Body of pancreas (tissue), 4 donors: ENCODE measurements at regions not wholly inside any gene's neighbourhood (a gene's known extent, or its start where the extent isn't known, plus 50 kb on each side); places are given as distances from the start of the nearest gene placed in this dataset.

ENCODE experiments used
- ATAC-seq: fragments of 150-250 bp; one replicate; pipeline ENCODE4 v1.9.1; 2016
- DNase-seq, 4 donors: peaks; one replicate each; pipeline ENCODE4 v3.0.0-alpha.2; 2019
- H3K27ac ChIP-seq, 4 donors: fragments of 200-600 bp; sonication (generic); 1 replicate in 3 of 4; 2 replicates in 1 of 4; pipeline versions ENCODE4 v1.5.1 to v1.6.1; 2016 to 2019; ENCODE audit warnings: mild to moderate bottlenecking in 1 of 4, mixed read lengths in 1 of 4, moderate library complexity in 1 of 4
- H3K27me3 ChIP-seq, 2 donors: fragments of 200-600 bp; sonication (generic); one replicate each; pipeline ENCODE4 v1.6.0; 2016; ENCODE audit warnings: mild to moderate bottlenecking in 1 of 2
- H3K36me3 ChIP-seq, 2 donors: fragments of 200-600 bp; sonication (generic); replicated peaks in 1 of 2; 2 replicates each; pipeline ENCODE4 v1.5.1; 2016; ENCODE audit warnings: low read depth in 2 of 2; ENCODE audit not compliant: insufficient read depth in 1 of 2
- H3K4me1 ChIP-seq: fragments of 200-600 bp; sonication (generic); one replicate; pipeline ENCODE4 v1.6.0; 2016
- H3K4me3 ChIP-seq, 2 donors: fragments of 200-600 bp; sonication (generic); 1 replicate in 1 of 2; 2 replicates in 1 of 2; pipeline ENCODE4 v1.5.1; 2016 to 2019
- H3K9me3 ChIP-seq, 3 donors: fragments of 200-600 bp; sonication (generic); 1 replicate in 2 of 3; 2 replicates in 1 of 3; pipeline ENCODE4 v1.5.1; 2016
- CTCF ChIP-seq, 7 experiments: fragments of 450-650 bp in 4 of 7; fragments of 200-600 bp in 3 of 7; sonication (generic) in 3 of 7; IDR thresholded peaks; one replicate each; pipeline ENCODE4 v1.5.1; 2016 to 2019; ENCODE audit warnings: antibody characterized with exemption in 7 of 7
- POLR2A ChIP-seq, 3 donors: fragments of 450-650 bp; IDR thresholded peaks; one replicate each; pipeline ENCODE4 v1.6.1; 2016; ENCODE audit warnings: antibody characterized with exemption in 3 of 3, mild to moderate bottlenecking in 2 of 3
- WGBS, 2 donors: methylation state at CpG; one replicate each; pipeline ENCODE4 v1.1.5; 2017; 5-methylcytosine and 5-hydroxymethylcytosine counted together
- intact Hi-C: fragments of 100-400 bp; cut with DNase I; formaldehyde crosslinking; loops from one replicate; pipeline ENCODE4 v1.15.1; 2023

- H3K4me1 ChIP-seq = no peaks in the 10 kb centered on the region
- no peaks in the 10 kb centered on the region for H3K36me3 ChIP-seq
- no peak for ATAC-seq
- intact Hi-C loops = no loop called here
- no peak overlapping the region for H3K4me3 ChIP-seq
- DNase-seq = no peak
- H3K27me3 ChIP-seq = no peaks in the 10 kb centered on the region
- no peaks in the 10 kb centered on the region for H3K9me3 ChIP-seq
- H3K27ac ChIP-seq = no peak overlapping the region
- TF ChIP-seq CTCF (IDR thresholded peaks at IDR 0.05) (no peak), POLR2A (IDR thresholded peaks at IDR 0.05) (no peak)
These were observed 781.7 kb upstream of the GHITM start for GRCh38 chr10:83357627-83358026.

GRCh38 chr10:83367036-83367435 is 772.3 kb upstream of the GHITM start:
- Histone ChIP-seq H3K4me1 (no peaks in the 10 kb centered on the region), H3K36me3 (no peaks in the 10 kb centered on the region), H3K9me3 (no peaks in the 10 kb centered on the region), H3K27ac (no peak overlapping the region), H3K27me3 (no peaks in the 10 kb centered on the region), H3K4me3 (no peak overlapping the region)
- DNase-seq (no peak), ATAC-seq (no peak)
- TF ChIP-seq POLR2A (IDR thresholded peaks at IDR 0.05) (no peak), CTCF (IDR thresholded peaks at IDR 0.05) (no peak)
- intact Hi-C loops = no loop called here
- WGBS, 2 donors = 57 to 61% methylated on average over 6 of the region's 6 CpGs

GRCh38 chr10:83371696-83372490 is 767.4 kb upstream of the GHITM start:
- 62 to 74% methylated on average over 4 of the region's 4 CpGs for WGBS, 2 donors
- H3K4me1 ChIP-seq = no peaks in the 10 kb centered on the region
- intact Hi-C loops = no loop called here
- H3K27ac ChIP-seq = no peak overlapping the region
- no peak overlapping the region for H3K4me3 ChIP-seq
- no peaks in the 10 kb centered on the region for H3K27me3 ChIP-seq
- TF ChIP-seq CTCF (IDR thresholded peaks at IDR 0.05) = no peak
- TF ChIP-seq POLR2A (IDR thresholded peaks at IDR 0.05) = no peak
- H3K36me3 ChIP-seq = no peaks in the 10 kb centered on the region
- DNase-seq (no peak), ATAC-seq (no peak)
- H3K9me3 ChIP-seq = no peaks in the 10 kb centered on the region

GRCh38 chr10:83372646-83373045 is 766.7 kb upstream of the GHITM start:
- H3K36me3 ChIP-seq = no peaks in the 10 kb centered on the region
- TF ChIP-seq POLR2A (IDR thresholded peaks at IDR 0.05) = no peak
- no peak for TF ChIP-seq CTCF (IDR thresholded peaks at IDR 0.05)
- H3K27ac ChIP-seq = no peak overlapping the region
- WGBS, 2 donors = 54 to 56% methylated on average over 2 of the region's 2 CpGs
- no peak for DNase-seq
- no peaks in the 10 kb centered on the region for H3K4me1 ChIP-seq
- no peak for ATAC-seq
- no peak overlapping the region for H3K4me3 ChIP-seq
- H3K9me3 ChIP-seq = no peaks in the 10 kb centered on the region
- intact Hi-C loops = no loop called here
- no peaks in the 10 kb centered on the region for H3K27me3 ChIP-seq

GRCh38 chr10:83373671-83374070 is 765.6 kb upstream of the GHITM start:
- H3K27ac ChIP-seq = no peak overlapping the region
- no peaks in the 10 kb centered on the region for H3K27me3 ChIP-seq
- TF ChIP-seq CTCF (IDR thresholded peaks at IDR 0.05) (peak in 2 of 7 experiments; percentile 15 to 24), POLR2A (IDR thresholded peaks at IDR 0.05) (no peak)
- intact Hi-C loops = no loop called here
- H3K4me1 ChIP-seq = no peaks in the 10 kb centered on the region
- ATAC-seq (peak; percentile 50), DNase-seq (peak in 2 of 4 donors; percentile 16)
- no peaks in the 10 kb centered on the region for H3K9me3 ChIP-seq
- 31 to 41% methylated on average over 2 of the region's 2 CpGs for WGBS, 2 donors
- H3K36me3 ChIP-seq = no peaks in the 10 kb centered on the region
- no peak overlapping the region for H3K4me3 ChIP-seq
